IMR-90 (cell line): ENCODE measurements at regions not wholly inside any gene's neighbourhood (a gene's known extent, or its start where the extent isn't known, plus 50 kb on each side); places are given as distances from the start of the nearest gene placed in this dataset.

ENCODE experiments used
- ATAC-seq: fragments of 200-7000 bp; cut with Tn5 transposase; 2 replicates; pipeline ENCODE4 v1.9.1; 2020; ENCODE audit warnings: low read depth, mild to moderate bottlenecking, moderate library complexity
- BruUV-seq: library from RNA; stranded (reverse); fragments of 400-500 nt; replicated peaks from 2 replicates; lab custom pipeline; 2021; lab: Mats Ljungman, UMichigan
- CTCF ChIA-PET: fragments of 300-600 bp; formaldehyde crosslinking; extraction: SDS; loops from one replicate; lab custom pipeline; 2021; ENCODE audit warnings: antibody characterized with exemption; lab: Yijun Ruan, JAX
- POLR2A ChIA-PET: fragments of 300-600 bp; sonication (Branson Sonifier 250); formaldehyde crosslinking; loops from one replicate; lab custom pipeline; 2022; ENCODE audit warnings: antibody characterized with exemption; ENCODE audit not compliant: unreplicated experiment; lab: Charles Lee
- DNase-seq: peaks from one replicate; pipeline ENCODE4 v3.0.0; 2013
- H2AFZ ChIP-seq: replicated peaks from 2 replicates; pipeline ENCODE3; 2013; ENCODE audit warnings: low read length, mild to moderate bottlenecking; ENCODE audit not compliant: poor library complexity
- H2AK5ac ChIP-seq: 2 replicates; pipeline ENCODE4 v1.6.1; 2013; ENCODE audit warnings: low read depth, low read length, inconsistent platforms
- H2AK9ac ChIP-seq: replicated peaks from 2 replicates; pipeline ENCODE3; 2013; ENCODE audit warnings: mild to moderate bottlenecking, low read depth, low read length, moderate library complexity; ENCODE audit not compliant: poor library complexity
- H2BK120ac ChIP-seq: 2 replicates; pipeline ENCODE4 v1.6.1; 2013; ENCODE audit warnings: low read depth, low read length, inconsistent platforms
- H2BK15ac ChIP-seq: 3 replicates; pipeline ENCODE4 v1.6.1; 2013; ENCODE audit warnings: low read depth, low read length, inconsistent platforms
- H2BK20ac ChIP-seq: 2 replicates; pipeline ENCODE4 v1.6.1; 2013; ENCODE audit warnings: low read depth, mild to moderate bottlenecking, inconsistent platforms, low read length, moderate library complexity
- H2BK5ac ChIP-seq: 2 replicates; pipeline ENCODE4 v1.6.1; 2013; ENCODE audit warnings: mild to moderate bottlenecking, low read depth, low read length, inconsistent platforms; ENCODE audit not compliant: poor library complexity, severe bottlenecking
- H3K14ac ChIP-seq: replicated peaks from 2 replicates; pipeline ENCODE4 v1.6.1; 2013; ENCODE audit warnings: low read depth, low read length, inconsistent platforms
- H3K18ac ChIP-seq: 2 replicates; pipeline ENCODE4 v1.6.1; 2013; ENCODE audit warnings: low read depth, low read length, control low read depth
- H3K23ac ChIP-seq: 2 replicates; pipeline ENCODE4 v1.6.1; 2013; ENCODE audit warnings: low read depth, low read length, inconsistent platforms
- H3K27ac ChIP-seq: 2 replicates; pipeline ENCODE4 v1.5.1; 2013; ENCODE audit warnings: mild to moderate bottlenecking, control low read depth, low read length; ENCODE audit not compliant: insufficient read depth
- H3K27me3 ChIP-seq: 2 replicates; pipeline ENCODE4 v1.6.1; 2013; ENCODE audit warnings: low read length; ENCODE audit not compliant: control insufficient read depth, insufficient read depth
- H3K36me3 ChIP-seq: 2 replicates; pipeline ENCODE4 v1.6.1; 2013; ENCODE audit warnings: low read length, mixed read lengths; ENCODE audit not compliant: control insufficient read depth, insufficient read depth
- H3K4ac ChIP-seq: 2 replicates; pipeline ENCODE4 v1.6.1; 2013; ENCODE audit warnings: low read depth, low read length, inconsistent platforms
- H3K4me1 ChIP-seq: 2 replicates; pipeline ENCODE4 v1.6.1; 2013; ENCODE audit warnings: low read length, mixed read lengths; ENCODE audit not compliant: control insufficient read depth, insufficient read depth
- H3K4me2 ChIP-seq: 2 replicates; pipeline ENCODE4 v1.6.1; 2013; ENCODE audit warnings: low read depth, mild to moderate bottlenecking, control low read depth, low read length, moderate library complexity
- H3K4me3 ChIP-seq: 2 replicates; pipeline ENCODE4 v1.5.1; 2013; ENCODE audit warnings: low read depth, mild to moderate bottlenecking, control low read depth, low read length, moderate library complexity; ENCODE audit not compliant: insufficient read depth
- H3K56ac ChIP-seq: 2 replicates; pipeline ENCODE4 v1.6.1; 2013; ENCODE audit warnings: low read length, inconsistent platforms; ENCODE audit not compliant: insufficient read depth; ENCODE audit errors: extremely low read depth
- H3K79me1 ChIP-seq, 2 experiments: 2 replicates each; pipeline ENCODE4 v1.6.1; 2013; ENCODE audit warnings: low read length in 2 of 2, inconsistent platforms in 1 of 2, low read depth in 1 of 2
- H3K9ac ChIP-seq: 2 replicates; pipeline ENCODE4 v1.6.1; 2013; ENCODE audit warnings: low read depth, low read length, control low read depth
- H3K9me1 ChIP-seq: 2 replicates; pipeline ENCODE4 v1.6.1; 2013; ENCODE audit warnings: low read length, inconsistent platforms; ENCODE audit not compliant: insufficient read depth
- H3K9me3 ChIP-seq: 2 replicates; pipeline ENCODE4 v1.6.1; 2013; ENCODE audit warnings: low read length; ENCODE audit not compliant: control insufficient read depth, insufficient read depth
- H4K20me1 ChIP-seq: 2 replicates; pipeline ENCODE4 v1.6.1; 2013; ENCODE audit warnings: low read length, inconsistent platforms; ENCODE audit not compliant: insufficient read depth
- H4K5ac ChIP-seq: 2 replicates; pipeline ENCODE4 v1.6.1; 2013; ENCODE audit warnings: mild to moderate bottlenecking, low read depth, low read length, control low read depth
- H4K8ac ChIP-seq, 2 experiments: 2 replicates each; pipeline ENCODE4 v1.6.1; 2013; ENCODE audit warnings: low read depth in 2 of 2, low read length in 2 of 2, control low read depth in 1 of 2, inconsistent platforms in 1 of 2
- H4K91ac ChIP-seq: 2 replicates; pipeline ENCODE4 v1.6.1; 2013; ENCODE audit warnings: low read depth, low read length, inconsistent platforms; ENCODE audit not compliant: insufficient read depth
- BHLHE40 ChIP-seq: fragments of 150-350 bp; IDR thresholded peaks from 2 replicates; pipeline ENCODE4 v1.6.1; 2016; ENCODE audit warnings: mild to moderate bottlenecking, low read depth, low read length
- FOS ChIP-seq: fragments of 150-350 bp; IDR thresholded peaks from 2 replicates; pipeline ENCODE4 v1.6.1; 2016; ENCODE audit warnings: low read depth, low read length
- RCOR1 ChIP-seq: IDR thresholded peaks from 2 replicates; pipeline ENCODE4 v1.6.1; 2012; ENCODE audit warnings: mild to moderate bottlenecking, low read length, improper control_type of control experiment; ENCODE audit not compliant: insufficient replicate concordance
- SMC3 ChIP-seq: fragments of 150-350 bp; IDR thresholded peaks from 2 replicates; pipeline ENCODE4 v1.6.1; 2016; ENCODE audit warnings: low read depth, mild to moderate bottlenecking, antibody characterized with exemption, low read length, moderate library complexity
- WGBS, 2 experiments: methylation state at CpG; one replicate each; pipeline versions ENCODE4 v1.1.5 to v1.1.7; 2013; ENCODE audit warnings: missing lambda C conversion rate in 2 of 2; ENCODE audit not compliant: insufficient read length in 1 of 2; ENCODE audit errors: extremely low coverage in 2 of 2; 5-methylcytosine and 5-hydroxymethylcytosine counted together
- dilution Hi-C: fragments of 300-500 bp; cut with HindIII; formaldehyde crosslinking; loops from one replicate; pipeline ENCODE4 v1.14.3; 2018; ENCODE audit warnings: low sequenced_read_pairs; ENCODE audit not compliant: unreplicated experiment
- in situ Hi-C: fragments of 300-500 bp; cut with MboI; formaldehyde crosslinking; loops from 3 replicates; pipeline ENCODE4 v1.14.3; 2019; ENCODE audit warnings: low sequenced_read_pairs, inconsistent platforms, mixed read lengths
- intact Hi-C: fragments of 100-400 bp; cut with micrococcal nuclease; formaldehyde crosslinking; loops from 2 replicates; pipeline ENCODE4 v1.10.0; 2022

- no peak for TF ChIP-seq BHLHE40
Observed at GRCh38 chr20:50418890-50419642, 91.1 kb upstream of the PTPN1 start (continued).

- intact Hi-C loops = no loop called here
Observed at GRCh38 chr20:50420380-50420779, 89.8 kb upstream of the PTPN1 start.

More at GRCh38 chr20:50420380-50420779, 89.8 kb upstream of the PTPN1 start:
- POLR2A ChIA-PET = no interaction called here
- TF ChIP-seq FOS (no peak), SMC3 (no peak), RCOR1 (no peak)
- Histone ChIP-seq H3K4me3 (no peak overlapping the region), H4K20me1 (no peaks in the 10 kb centered on the region), H3K27ac (no peak overlapping the region), H2BK5ac (no peak overlapping the region), H3K9me1 (peaks cover 20% of the 10 kb centered on the region), H2AK5ac (peak overlapping the region; percentile 70; the same call in 1 of the 2 replicates), H2BK120ac (no peak overlapping the region), H3K27me3 (no peaks in the 10 kb centered on the region), H2BK15ac (peak overlapping the region; percentile 19; the same call in 1 of the 3 replicates), H2BK20ac (no peak overlapping the region), H3K14ac (no peak overlapping the region), H3K56ac (no peak overlapping the region), H3K4ac (no peak overlapping the region), H3K79me1 (peaks cover 0 to 11% of the 10 kb centered on the region in 2 experiments; a peak in 1 of 4 replicates), H4K91ac (no peak overlapping the region), H2AFZ (no peak overlapping the region), H3K9ac (no peak overlapping the region), H4K8ac (no peak overlapping the region), H3K4me1 (peaks cover 31% of the 10 kb centered on the region), H3K18ac (no peak overlapping the region), H2AK9ac (no peak overlapping the region), H3K36me3 (no peaks in the 10 kb centered on the region), H4K5ac (no peak overlapping the region), H3K9me3 (peaks cover 8% of the 10 kb centered on the region), H3K4me2 (no peak overlapping the region), H3K23ac (no peak overlapping the region)
- dilution Hi-C loops (no loop called here), in situ Hi-C loops (no loop called here)
- ATAC-seq = no peak
- CTCF ChIA-PET = interaction anchor here (0.6 kb wide), 1 partner anchor 25 kb away, joined by 3 read pairs; no protein-coding TSS in a partner anchor
- no TSS peak for BruUV-seq
- 100% methylated on average over 1 of the region's 7 CpGs; no CpG with 5 or more reads in 1 of the 2 experiments for WGBS, 2 experiments
- DNase-seq = no peak
